Psoas muscle (tissue), 7 donors: ENCODE measurements at regions not wholly inside any gene's neighbourhood (a gene's known extent, or its start where the extent isn't known, plus 50 kb on each side); places are given as distances from the start of the nearest gene placed in this dataset.

Source experiments
- ATAC-seq, 4 donors: fragments of 200-7000 bp; cut with Tn5 transposase; one replicate each; pipeline ENCODE4 v1.9.1; 2020; ENCODE audit warnings: moderate library complexity in 3 of 4, mild to moderate bottlenecking in 2 of 4
- DNase-seq, 2 donors: peaks; one replicate each; pipeline ENCODE4 v3.0.0-alpha.2; 2020
- H3K27ac ChIP-seq: fragments of 200-600 bp; one replicate; pipeline ENCODE4 v1.8.0; 2022
- H3K27me3 ChIP-seq, 3 donors: fragments of 200-600 bp in 1 of 3; one replicate each; pipeline versions ENCODE4 v1.6.1 to v1.8.0; 2013 to 2022; ENCODE audit warnings: low read length in 2 of 3, mild to moderate bottlenecking in 2 of 3, moderate library complexity in 1 of 3; ENCODE audit not compliant: insufficient read depth in 3 of 3
- H3K36me3 ChIP-seq, 2 donors: fragments of 200-600 bp in 1 of 2; one replicate each; pipeline versions ENCODE4 v1.6.1 to v1.8.0; 2013 to 2022; ENCODE audit warnings: low read depth in 1 of 2, mild to moderate bottlenecking in 1 of 2, moderate library complexity in 1 of 2; ENCODE audit not compliant: insufficient read depth in 1 of 2
- H3K4me1 ChIP-seq: fragments of 200-600 bp; one replicate; pipeline ENCODE4 v1.8.0; 2022
- H3K4me3 ChIP-seq: fragments of 200-600 bp; one replicate; pipeline ENCODE4 v1.8.0; 2022; ENCODE audit warnings: mild to moderate bottlenecking
- H3K9me3 ChIP-seq: fragments of 200-600 bp; one replicate; pipeline ENCODE4 v1.8.0; 2022
- WGBS, 3 donors: extraction: QIAGEN DNeasy Blood & Tissue Kit; methylation state at CpG; one replicate each; pipeline versions ENCODE4 v1.1.6 to v1.1.7; 2013; 5-methylcytosine and 5-hydroxymethylcytosine counted together
- intact Hi-C, 2 donors: fragments of 100-400 bp; cut with DNase I; formaldehyde crosslinking; loops; one replicate each; pipeline versions ENCODE4 v1.11.0 to v1.14.2; 2022
- TF ChIP-seq, protein P1 (sequence below): fragments of 200-600 bp; IDR thresholded peaks from one replicate; pipeline ENCODE4 v1.8.0; 2022; ENCODE audit warnings: antibody characterized with exemption
- donor health status: healthy with polysubstance abuse.
- donor health status: DM: no; HTN: no; CAD: no; lungs with moderate emphysema.
- donor health status: Bipolar disorder and iron deficiency.
- donor health status: healthy.
- donor health status: DM: yes; HTN: yes; CAD: no.
- donor health status: DM: no; HTN: no; CAD: no.
- donor health status: DM: yes; HTN: yes; CAD: no.

DNA sequence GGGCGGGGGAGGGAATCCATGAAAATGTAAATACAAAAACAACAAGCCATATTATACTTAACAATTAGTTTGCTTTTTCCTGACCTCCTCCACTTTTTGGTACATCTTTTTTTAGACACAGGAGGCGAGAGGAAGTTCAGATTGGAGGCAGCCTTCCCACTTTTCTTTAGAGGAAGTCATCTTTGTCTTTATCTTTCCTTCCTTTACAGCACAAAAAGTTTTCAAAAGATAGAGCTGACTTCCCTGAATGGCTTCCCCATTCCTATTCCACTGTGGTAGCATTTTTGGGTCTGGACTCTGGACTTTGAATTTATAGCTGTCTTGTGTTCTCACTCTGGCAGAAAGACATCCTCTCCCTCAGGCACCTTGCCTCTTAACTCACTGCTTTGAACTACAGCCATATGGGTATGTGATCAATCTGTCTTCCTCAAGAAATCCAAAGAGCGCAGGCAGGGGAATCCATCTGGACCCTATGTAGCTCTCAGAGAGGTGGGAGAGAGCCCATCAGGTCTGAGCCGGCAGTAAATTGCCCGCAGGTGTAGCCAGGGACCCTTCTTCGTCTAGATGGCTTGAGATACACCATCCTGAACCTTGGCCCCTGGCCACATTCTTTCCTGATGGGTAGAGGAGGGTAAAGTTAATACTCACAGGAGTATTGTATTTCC, 101.9 kb downstream of the AQP4 start:
- no peak for ATAC-seq
- WGBS, 3 donors, result 54 to 59% (median 57%) methylated on average over 6 of the region's 6 CpGs
- intact Hi-C loops, result no loop called here

DNA sequence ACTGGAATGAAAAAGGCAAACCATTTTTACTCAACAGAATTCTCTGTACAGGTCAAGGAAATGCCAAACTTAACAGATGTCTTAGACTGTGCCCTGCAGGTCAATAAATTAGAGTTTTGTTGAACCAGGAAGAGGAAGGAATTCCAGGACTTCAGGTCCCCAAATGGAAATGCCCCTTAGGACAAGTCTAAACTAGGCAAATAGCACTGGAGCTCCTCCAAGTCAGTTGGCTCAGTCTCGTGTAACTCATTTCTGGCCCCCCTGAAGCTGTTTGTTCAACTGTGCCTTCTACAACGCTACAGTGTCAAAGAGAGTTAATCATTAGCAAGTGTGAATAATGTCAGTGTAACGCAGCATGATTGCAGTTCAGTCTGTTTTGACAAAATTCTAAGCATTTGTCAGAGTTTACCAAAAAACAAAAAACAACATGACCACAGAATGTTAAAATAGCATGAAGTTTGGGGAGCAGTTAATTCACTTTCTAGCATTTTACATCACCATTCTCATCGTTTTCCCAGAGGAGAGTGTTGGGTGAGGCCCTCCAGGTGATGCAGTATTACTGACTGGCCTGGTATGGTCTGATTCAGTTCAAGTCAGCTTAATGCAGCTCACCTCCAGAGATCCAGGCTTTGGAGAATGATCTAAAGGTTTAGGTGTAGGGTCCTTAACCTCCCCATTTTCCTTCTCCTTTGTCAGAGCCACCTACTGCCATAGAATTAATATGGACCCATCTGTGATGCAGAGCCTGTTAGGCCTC, 108.1 kb downstream of the AQP4 start:
- DNase-seq (no peak), ATAC-seq (no peak)
- H3K27ac ChIP-seq, result no peak overlapping the region
- WGBS, 3 donors, result 16 to 25% (median 24%) methylated on average over 4 of the region's 4 CpGs
- intact Hi-C loops, result no loop called here
- no peaks in the 10 kb centered on the region for H3K27me3 ChIP-seq
- TF ChIP-seq, protein P1, sequence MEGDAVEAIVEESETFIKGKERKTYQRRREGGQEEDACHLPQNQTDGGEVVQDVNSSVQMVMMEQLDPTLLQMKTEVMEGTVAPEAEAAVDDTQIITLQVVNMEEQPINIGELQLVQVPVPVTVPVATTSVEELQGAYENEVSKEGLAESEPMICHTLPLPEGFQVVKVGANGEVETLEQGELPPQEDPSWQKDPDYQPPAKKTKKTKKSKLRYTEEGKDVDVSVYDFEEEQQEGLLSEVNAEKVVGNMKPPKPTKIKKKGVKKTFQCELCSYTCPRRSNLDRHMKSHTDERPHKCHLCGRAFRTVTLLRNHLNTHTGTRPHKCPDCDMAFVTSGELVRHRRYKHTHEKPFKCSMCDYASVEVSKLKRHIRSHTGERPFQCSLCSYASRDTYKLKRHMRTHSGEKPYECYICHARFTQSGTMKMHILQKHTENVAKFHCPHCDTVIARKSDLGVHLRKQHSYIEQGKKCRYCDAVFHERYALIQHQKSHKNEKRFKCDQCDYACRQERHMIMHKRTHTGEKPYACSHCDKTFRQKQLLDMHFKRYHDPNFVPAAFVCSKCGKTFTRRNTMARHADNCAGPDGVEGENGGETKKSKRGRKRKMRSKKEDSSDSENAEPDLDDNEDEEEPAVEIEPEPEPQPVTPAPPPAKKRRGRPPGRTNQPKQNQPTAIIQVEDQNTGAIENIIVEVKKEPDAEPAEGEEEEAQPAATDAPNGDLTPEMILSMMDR, result no peak
- no peaks in the 10 kb centered on the region for H3K9me3 ChIP-seq
- H3K4me1 ChIP-seq, result no peaks in the 10 kb centered on the region
- H3K36me3 ChIP-seq, result no peaks in the 10 kb centered on the region
- H3K4me3 ChIP-seq, result no peak overlapping the region

More for the DNA sequence above, 101.9 kb downstream of the AQP4 start:
- DNase-seq, result no peak
- no peaks in the 10 kb centered on the region for H3K9me3 ChIP-seq
- no peaks in the 10 kb centered on the region for H3K36me3 ChIP-seq
- no peak overlapping the region for H3K27ac ChIP-seq
- no peaks in the 10 kb centered on the region for H3K4me1 ChIP-seq
- no peak overlapping the region for H3K4me3 ChIP-seq
- no peaks in the 10 kb centered on the region for H3K27me3 ChIP-seq
- TF ChIP-seq, protein P1, result no peak

DNA sequence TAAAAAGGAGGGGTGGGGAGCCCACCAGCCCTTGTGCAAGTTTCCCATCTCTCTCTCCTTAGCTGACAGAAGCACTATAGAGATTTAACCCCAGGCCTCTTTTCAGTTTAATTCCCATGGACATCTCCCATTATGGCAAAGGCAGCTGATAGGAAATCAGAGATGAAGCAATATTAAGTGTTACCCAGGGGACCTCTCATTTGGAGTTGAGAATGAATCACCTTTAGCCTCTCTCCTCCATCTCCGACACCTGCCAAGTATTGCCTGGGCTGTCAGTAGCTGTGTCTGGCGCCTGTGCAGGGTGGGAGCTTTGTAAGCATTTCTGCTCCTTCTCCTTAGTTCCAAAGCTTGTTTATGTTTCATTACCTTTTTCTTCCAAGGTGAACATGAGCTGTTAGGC, 109.0 kb downstream of the AQP4 start:
- no peaks in the 10 kb centered on the region for H3K27me3 ChIP-seq
- intact Hi-C loops, result no loop called here
- ATAC-seq (no peak), DNase-seq (no peak)
- H3K4me3 ChIP-seq, result no peak overlapping the region
- 79 to 81% (median 80%) methylated on average over 2 of the region's 2 CpGs for WGBS, 3 donors
- no peaks in the 10 kb centered on the region for H3K36me3 ChIP-seq
- H3K4me1 ChIP-seq, result no peaks in the 10 kb centered on the region
- TF ChIP-seq, protein P1, result no peak
- H3K9me3 ChIP-seq, result no peaks in the 10 kb centered on the region
- H3K27ac ChIP-seq, result no peak overlapping the region

GRCh38 chr18:26746826-26747475, 118.6 kb downstream of the AQP4 start:
- intact Hi-C loops, result no loop called here
- H3K4me1 ChIP-seq, result peaks cover 8% of the 10 kb centered on the region
- ATAC-seq (no peak), DNase-seq (no peak)
- H3K27ac ChIP-seq, result no peak overlapping the region
- 35 to 48% (median 41%) methylated on average over 10 of the region's 10 CpGs for WGBS, 3 donors
- TF ChIP-seq, protein P1, result no peak
- H3K27me3 ChIP-seq, result peaks cover 0 to 2% (median 0%) of the 10 kb centered on the region in 3 donors
- no peaks in the 10 kb centered on the region for H3K36me3 ChIP-seq
- H3K9me3 ChIP-seq, result no peaks in the 10 kb centered on the region
- H3K4me3 ChIP-seq, result no peak overlapping the region
